ENCODE measurements at regions not wholly inside any gene's neighbourhood (a gene's known extent, or its start where the extent isn't known, plus 50 kb on each side); places are given as distances from the start of the nearest gene placed in this dataset.

- FAIRE-seq = no peak
Observed at GRCh38 chr15:85890620-85890980, 95.9 kb upstream of the KLHL25 start.

GRCh38 chr15:85891470-85891869 lies 96.7 kb upstream of the KLHL25 start:
- FAIRE-seq = no peak

DNA sequence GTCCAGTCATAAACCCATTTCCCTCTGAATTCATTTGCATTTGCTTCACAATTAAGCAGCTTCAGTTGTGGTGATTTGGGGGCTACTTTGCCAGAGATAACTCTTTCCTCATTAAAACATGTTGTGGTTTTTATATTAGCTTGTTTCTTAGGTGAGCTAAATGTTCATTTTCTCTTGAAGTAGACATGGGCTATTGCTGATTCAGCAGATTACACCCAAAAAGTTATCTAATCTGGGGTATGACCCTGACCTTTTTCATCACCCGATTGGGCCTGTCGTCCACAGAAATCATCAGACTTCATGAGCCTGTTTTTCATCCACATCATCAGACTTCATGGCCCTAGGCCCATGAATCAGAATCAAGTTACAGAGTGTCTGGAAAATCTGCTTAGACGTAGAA lies 97.5 kb upstream of the KLHL25 start:
- FAIRE-seq = no peak

DNA sequence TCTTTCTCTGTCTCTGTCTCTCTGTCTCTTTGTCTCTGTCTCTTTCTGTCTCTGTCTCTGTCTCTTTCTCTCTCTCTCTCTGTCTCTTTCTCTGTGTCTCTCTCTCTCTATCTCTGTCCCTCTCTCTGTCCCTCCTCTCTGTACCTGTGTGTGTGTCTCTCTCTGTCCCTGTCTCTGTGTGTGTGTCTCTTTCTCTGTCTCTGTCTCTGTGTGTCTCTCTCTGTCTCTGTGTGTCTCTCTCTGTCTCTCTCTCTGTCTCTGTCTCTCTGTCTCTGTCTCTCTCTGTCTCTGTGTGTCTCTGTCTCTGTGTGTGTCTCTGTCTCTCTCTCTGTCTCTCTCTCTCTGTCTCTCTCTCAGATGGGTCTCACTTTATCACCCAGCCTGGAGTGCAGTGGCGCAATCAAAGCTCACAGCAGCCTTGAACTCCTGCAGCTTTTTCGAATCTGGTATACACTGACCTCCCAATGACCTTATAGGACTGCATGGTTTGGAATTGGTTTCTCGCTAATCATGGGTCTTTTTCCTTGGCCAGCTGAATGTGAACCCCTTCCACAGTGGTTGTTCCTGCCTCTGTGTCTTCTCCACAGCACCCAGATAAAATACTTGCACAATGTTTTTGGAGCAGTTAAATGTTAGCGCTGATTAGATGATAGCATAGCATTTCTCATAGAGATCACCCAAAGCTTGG lies 102.6 kb upstream of the KLHL25 start:
- FAIRE-seq = no peak

- FAIRE-seq = no peak
Observed at GRCh38 chr15:85897895-85898717, 103.4 kb upstream of the KLHL25 start.

- FAIRE-seq = no peak
Observed at GRCh38 chr15:85899927-85900326, 105.2 kb upstream of the KLHL25 start.

- FAIRE-seq = no peak
Observed at GRCh38 chr15:85905751-85906450, 111.2 kb upstream of the KLHL25 start.

DNA sequence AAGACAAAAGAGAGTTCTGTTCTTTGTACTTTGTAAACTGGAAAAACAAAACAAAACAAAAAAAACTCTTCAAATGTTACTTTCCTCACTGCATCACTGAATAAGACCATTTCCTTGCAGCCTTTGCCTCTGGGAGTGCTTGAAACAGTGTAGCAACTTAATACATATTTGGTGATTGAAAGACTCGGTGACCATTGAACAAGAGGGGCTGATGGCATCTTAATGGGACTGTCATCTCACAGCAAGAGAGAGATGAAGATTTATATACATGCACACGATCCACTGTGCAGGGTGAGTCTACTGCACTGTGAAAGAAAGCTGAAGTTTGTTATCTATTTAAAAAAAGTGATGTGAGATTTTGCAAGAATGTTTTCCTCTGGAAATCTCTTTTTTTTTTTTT lies 111.9 kb upstream of the KLHL25 start:
- no peak for FAIRE-seq

GRCh38 chr15:85910834-85911233 lies 116.1 kb upstream of the KLHL25 start:
- no peak for FAIRE-seq

DNA sequence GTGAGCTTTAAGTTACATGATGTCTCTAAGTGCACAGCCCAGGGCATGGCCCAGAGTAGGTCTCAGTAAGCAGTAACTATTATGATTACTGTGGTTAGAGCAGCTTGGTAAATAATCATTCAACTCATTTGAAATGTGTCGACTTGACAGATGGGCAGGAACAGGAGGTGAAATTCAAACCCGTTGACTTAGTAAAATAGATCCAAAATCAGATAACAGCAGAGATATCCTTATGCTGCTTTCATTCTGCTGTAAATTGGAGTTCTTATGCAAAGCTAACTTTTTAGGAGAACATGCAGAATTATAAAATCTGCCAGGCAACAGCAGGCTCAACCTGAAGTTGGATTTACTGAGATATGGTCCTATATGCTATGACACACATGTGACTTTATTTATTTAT lies 118.7 kb upstream of the KLHL25 start:
- FAIRE-seq = no peak

DNA sequence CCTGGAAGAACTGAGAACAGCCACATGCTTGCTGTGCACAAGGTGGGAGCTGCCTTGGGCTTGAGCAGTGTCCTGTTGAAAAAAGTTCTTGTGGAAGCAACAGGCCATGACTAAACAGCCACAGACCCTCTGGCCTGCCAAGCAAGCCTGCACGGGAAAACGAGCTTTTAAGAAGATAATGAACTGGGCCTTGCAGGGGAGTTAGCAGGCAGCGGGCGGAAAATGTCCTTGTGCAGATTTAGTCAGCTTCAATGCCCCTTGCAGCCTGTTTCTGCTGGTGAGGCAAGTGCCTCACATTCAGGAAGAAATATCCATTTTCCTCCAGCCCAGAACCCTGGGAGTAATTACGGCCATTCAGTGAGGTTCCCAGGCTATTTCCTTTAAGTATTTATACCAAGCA lies 126.2 kb upstream of the KLHL25 start:
- no peak for FAIRE-seq

DNA sequence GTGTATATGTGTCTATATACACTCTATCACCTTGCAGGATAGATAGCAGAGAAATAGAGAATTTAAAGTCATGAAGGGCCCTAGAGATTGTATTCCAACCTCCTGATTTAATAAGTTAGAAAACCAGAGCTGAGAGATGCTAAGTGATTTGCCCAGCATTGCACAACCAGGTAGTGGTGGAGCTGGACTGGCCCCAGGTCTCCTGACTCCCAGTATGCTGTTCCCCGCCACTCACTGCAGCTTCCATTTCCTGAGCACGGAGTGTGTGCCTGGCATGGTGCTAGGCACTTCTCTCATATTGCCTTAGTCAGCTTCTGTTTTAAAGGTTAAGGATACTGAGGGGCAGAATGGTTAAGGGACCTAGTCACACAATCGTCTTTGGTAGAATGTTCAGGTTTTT lies 129.4 kb upstream of the KLHL25 start:
- FAIRE-seq = no peak

DNA sequence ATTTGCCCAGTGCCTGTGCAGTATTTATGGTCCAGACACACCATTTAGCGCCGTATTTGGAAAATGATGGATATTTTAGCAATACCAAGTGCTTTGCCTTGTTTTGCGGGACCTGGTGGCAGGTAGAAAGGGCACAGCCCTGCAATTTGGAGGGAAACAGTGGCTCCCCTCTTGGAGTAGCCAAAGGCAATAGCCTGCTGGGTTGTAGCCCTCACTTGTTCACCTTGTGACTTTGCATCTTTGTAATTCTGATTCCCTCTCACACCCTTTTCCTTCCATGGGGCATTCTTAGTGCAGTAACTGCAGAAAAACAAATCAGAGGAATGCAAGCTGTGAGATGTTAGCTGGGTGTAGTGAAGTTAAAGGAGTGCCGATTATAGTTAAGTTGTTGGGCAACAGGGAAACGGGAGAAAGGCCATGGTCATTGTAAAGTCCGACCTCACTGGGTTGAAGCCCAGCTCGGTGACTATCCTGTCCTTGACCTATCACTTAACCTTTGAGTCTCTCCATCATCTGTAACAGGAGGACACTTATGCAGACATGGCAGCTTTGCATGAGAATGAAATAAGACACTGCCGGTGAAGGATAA lies 131.0 kb upstream of the KLHL25 start:
- FAIRE-seq = no peak

DNA sequence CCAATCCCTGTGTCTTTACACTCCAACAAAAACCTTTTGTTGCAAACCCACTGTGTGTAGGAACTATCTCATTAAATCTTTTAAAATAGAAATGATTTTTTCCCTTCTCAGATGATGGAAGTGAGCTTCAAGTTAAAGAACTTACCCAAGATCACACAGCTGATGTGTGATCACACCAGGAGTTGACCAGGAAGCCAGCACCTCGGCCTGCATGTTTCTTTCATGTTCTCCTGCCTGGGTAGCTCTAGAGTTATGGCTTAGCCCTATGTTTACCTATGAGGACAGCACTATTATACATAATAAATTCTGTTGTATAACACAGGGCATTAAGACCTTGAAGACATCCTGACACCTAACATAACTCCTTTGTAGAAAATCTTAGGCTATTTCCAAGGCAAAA lies 132.1 kb upstream of the KLHL25 start:
- no peak for FAIRE-seq

- no peak for FAIRE-seq
Observed at GRCh38 chr15:85927931-85928537, 133.3 kb upstream of the KLHL25 start.

DNA sequence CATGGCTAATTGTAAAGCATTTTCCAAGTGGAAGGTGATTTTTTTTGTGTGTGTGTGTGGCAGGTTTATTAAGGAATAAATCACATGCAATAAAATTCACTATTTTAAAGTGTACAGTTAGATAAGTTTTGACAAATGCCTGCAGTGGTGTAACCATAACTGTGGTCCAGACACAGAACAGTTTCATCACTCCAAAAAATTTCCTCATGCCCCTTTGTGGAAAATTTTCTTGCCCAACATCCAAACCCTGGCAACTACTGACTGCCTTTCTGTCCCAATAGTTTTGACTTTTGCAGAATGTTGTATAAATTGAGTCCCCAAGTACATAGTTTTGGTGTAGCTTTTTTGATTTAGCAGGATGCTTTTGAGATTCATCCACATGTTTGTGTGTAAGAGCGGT lies 135.1 kb upstream of the KLHL25 start:
- no peak for FAIRE-seq

- no peak for FAIRE-seq
Observed at GRCh38 chr15:85932391-85932790, 137.7 kb upstream of the KLHL25 start.

DNA sequence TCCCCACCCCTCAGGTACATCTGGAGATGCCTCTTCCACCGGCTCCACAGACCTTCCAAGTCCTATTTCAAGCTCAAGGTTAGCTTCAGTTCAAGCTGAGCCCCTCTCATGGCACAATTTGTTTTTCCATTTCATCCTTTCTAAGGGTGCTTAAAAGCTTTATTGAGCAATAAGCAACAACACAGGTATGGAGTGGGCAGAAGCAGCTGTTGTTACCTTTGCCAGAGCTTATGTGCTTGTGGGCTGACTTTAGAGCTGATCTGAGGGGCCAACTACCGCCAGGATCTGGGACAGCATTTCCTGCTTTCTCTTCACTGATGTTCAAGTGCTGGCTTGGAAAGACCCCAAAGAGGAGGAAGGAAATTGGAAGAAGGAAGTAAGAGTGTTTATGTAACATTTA lies 140.0 kb upstream of the KLHL25 start:
- no peak for FAIRE-seq

GRCh38 chr15:85935182-85935581 lies 140.5 kb upstream of the KLHL25 start:
- no peak for FAIRE-seq

DNA sequence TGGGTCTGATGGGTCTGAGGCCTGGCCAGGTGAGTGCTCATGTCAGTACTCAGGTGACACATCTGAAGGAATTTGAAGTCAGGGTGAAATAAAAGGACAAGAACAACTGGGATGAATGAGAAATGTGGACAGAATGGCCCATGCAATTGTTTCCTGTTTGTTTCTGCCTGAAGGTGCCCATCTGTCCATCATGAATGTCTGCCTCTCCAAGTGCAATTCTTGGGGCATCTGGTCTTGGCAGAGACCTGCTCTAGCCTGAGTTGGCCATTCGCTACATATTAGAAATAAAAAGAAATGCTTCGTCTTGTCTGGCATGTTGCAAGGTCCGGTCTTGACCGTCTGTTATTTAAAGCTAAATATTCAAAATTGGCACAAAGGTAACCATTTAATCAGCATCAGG lies 142.0 kb upstream of the AGBL1 start:
- FAIRE-seq = no peak

- no peak for FAIRE-seq
Observed at GRCh38 chr15:85941186-85941855, 138.3 kb upstream of the AGBL1 start.

DNA sequence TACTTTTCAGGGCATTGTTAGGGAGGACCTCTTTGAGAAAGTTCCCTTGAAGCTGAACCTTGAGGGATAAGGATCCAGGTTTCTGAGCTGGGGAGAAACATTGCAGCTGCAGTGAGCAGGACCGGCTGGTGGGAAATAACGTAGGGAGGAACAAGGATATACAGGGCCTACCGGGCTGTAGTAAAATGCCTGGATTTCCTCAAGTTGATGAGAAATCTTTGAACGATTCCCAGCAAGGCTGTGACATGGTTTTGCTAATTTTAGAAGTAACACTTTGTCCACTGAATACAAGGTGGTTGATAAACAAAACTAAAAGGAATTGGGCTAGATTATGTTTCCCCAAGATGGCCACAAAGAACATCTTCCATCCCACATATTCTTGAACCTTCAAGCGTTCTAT lies 137.0 kb upstream of the AGBL1 start:
- no peak for FAIRE-seq

- FAIRE-seq = no peak
Observed at GRCh38 chr15:85943151-85943550, 136.5 kb upstream of the AGBL1 start.
